ENCODE measurements at regions not wholly inside any gene's neighbourhood (a gene's known extent, or its start where the extent isn't known, plus 50 kb on each side); places are given as distances from the start of the nearest gene placed in this dataset.
"Not testable (repeated sequence)": the region's sequence is repeated elsewhere in the genome, so short reads cannot be mapped to it uniquely, and the experiment has no call there.

DNA sequence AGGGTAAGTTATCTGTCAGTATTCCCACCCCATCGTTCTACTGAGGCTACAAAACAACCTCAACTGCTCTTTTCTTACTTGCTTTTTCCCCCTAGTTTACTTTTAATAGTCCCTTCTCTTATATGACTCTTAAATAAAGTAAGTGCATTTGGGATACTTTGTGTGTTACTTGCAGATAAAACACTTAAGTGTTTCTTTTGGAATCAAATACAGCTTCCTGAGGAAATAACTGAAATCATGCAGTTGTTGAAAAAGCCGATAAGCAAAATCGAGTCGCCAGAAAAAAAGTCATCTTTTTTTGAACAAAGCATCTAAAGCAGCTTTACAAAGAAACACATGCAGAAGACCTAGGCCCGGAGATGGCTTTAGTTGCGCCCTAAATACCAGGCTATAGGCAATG is 53.5 kb upstream of the EPB41L4A start:
- DNase-seq: no peak
- H3K9me3 ChIP-seq (ENCODE audit: control insufficient read depth, low read length): no peaks in the 10 kb centered on the region
- no peaks in the 10 kb centered on the region for H3K27me3 ChIP-seq (ENCODE audit: control insufficient read depth, insufficient read depth)
- intact Hi-C loops (cut with DNase I): no loop called here
- no peaks in the 10 kb centered on the region for H3K4me1 ChIP-seq (ENCODE audit: control insufficient read depth, insufficient read depth, low read length)
- no peak overlapping the region for H3K27ac ChIP-seq (ENCODE audit: low read length)
- H3K4me3 ChIP-seq (ENCODE audit: low read length): no peak overlapping the region
- peak; percentile 55 to 58 for ATAC-seq
- WGBS: 29% methylated on average over 6 of the region's 6 CpGs

DNA sequence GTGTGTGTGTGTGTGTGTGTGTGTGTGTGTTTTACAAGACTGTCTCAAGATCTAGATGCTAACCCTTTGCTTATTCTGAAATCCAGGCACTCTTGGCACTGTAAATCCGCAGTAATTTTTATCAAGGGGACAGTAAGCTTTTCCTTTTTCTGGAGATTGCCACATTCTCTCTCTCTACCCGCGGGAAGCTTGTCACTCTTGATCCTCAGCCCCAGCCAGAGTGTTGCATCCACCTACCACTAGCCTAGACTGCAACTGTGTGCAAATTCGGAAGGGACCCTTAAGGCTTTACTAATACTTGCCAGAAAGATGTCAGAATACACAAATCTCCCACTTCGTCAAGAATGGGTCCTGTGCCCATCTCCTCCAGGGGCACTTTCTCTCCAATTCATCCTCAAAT is 54.9 kb upstream of the EPB41L4A start:
- no peaks in the 10 kb centered on the region for H3K4me1 ChIP-seq (ENCODE audit: control insufficient read depth, insufficient read depth, low read length)
- 60% methylated on average over 5 of the region's 5 CpGs for WGBS
- no peak overlapping the region for H3K4me3 ChIP-seq (ENCODE audit: low read length)
- H3K27me3 ChIP-seq (ENCODE audit: control insufficient read depth, insufficient read depth): no peaks in the 10 kb centered on the region
- intact Hi-C loops (cut with DNase I): no loop called here
- H3K27ac ChIP-seq (ENCODE audit: low read length): no peak overlapping the region
- DNase-seq (no peak), ATAC-seq (peak; percentile 32 to 39)
- H3K9me3 ChIP-seq (ENCODE audit: control insufficient read depth, low read length): no peaks in the 10 kb centered on the region

DNA sequence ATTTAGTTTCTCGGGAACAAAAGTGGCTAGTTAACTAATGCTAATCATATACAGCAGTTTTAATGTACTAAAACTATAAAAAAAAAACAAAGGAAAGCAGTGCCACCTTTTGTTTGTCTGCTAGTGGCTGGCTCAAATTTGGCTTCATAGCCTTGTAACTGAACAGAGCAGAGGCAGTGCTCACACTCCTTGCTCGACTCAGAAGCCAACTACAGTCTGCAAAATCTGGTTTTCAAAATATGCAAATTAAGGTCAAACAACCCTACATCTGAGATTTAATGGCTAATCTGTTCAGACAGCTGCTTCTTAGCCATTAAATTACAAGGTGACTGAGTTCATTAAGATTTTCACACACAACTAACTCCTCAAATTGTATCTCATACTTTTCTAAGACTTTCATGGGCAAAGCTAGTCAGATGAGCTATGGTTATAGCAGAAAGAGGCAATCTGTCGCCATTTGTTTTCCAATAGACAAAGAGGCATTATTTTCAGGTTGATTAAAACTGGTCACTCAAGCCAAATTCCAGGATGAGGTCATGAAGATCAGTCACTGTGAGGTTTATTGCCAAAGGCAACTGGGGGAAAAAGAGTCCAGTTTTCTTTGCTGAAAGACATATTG is 56.8 kb upstream of the EPB41L4A start:
- Histone ChIP-seq H3K9me3 (ENCODE audit: control insufficient read depth, low read length) (no peaks in the 10 kb centered on the region), H3K4me1 (ENCODE audit: control insufficient read depth, insufficient read depth, low read length) (no peaks in the 10 kb centered on the region), H3K4me3 (ENCODE audit: low read length) (no peak overlapping the region), H3K27me3 (ENCODE audit: control insufficient read depth, insufficient read depth) (no peaks in the 10 kb centered on the region), H3K27ac (ENCODE audit: low read length) (no peak overlapping the region)
- intact Hi-C loops (cut with DNase I): no loop called here
- ATAC-seq (peak; percentile 72 to 73), DNase-seq (no peak)
- WGBS: 54% methylated on average over 3 of the region's 3 CpGs

DNA sequence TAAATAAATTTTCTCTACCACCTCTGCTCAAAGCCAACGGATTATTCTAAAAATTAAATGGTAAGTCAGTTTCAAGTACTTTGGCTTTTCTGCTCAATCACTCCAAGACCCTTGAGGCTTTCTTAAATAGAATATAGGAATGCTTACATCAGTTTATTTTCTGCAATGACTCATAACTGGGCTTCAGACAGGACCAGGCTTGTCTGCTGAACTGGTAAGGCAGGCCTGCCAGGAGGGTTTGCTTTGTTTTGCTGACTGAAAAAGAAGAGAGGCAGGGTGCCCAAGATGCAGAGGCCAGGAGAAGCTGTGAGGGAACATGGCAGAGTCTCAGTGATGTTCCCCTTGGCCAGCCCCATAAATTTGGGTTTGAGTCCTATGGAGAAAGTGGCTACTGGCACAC is 60.3 kb upstream of the EPB41L4A start:
- no peaks in the 10 kb centered on the region for H3K4me1 ChIP-seq (ENCODE audit: control insufficient read depth, insufficient read depth, low read length)
- no peaks in the 10 kb centered on the region for H3K9me3 ChIP-seq (ENCODE audit: control insufficient read depth, low read length)
- WGBS: 78% methylated on average over 1 of the region's 1 CpG
- H3K4me3 ChIP-seq (ENCODE audit: low read length): no peak overlapping the region
- no peaks in the 10 kb centered on the region for H3K27me3 ChIP-seq (ENCODE audit: control insufficient read depth, insufficient read depth)
- intact Hi-C loops (cut with DNase I): no loop called here
- DNase-seq: no peak
- no peak overlapping the region for H3K27ac ChIP-seq (ENCODE audit: low read length)
- no peak for ATAC-seq

DNA sequence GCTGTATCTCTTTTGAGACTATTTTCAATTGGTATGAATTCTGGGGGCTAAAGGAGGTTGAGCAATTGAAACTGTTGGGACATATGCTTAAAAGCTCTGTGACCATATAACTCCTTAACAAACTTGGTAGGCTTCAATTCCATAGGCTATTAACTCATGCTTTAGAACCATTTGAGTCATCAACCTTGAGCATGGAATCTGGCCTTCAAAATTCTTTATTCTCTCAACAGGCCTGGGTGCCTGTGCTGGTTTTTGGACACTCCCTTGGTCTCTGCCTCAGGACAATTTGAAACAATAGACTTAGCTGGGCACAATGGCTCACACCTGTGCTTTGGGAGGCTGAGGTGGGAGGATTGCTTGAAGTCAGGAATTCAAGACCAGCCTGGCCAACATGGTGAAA is 61.4 kb upstream of the EPB41L4A start:
- Histone ChIP-seq H3K27ac (ENCODE audit: low read length) (no peak overlapping the region), H3K9me3 (ENCODE audit: control insufficient read depth, low read length) (no peaks in the 10 kb centered on the region), H3K4me1 (ENCODE audit: control insufficient read depth, insufficient read depth, low read length) (no peaks in the 10 kb centered on the region), H3K27me3 (ENCODE audit: control insufficient read depth, insufficient read depth) (no peaks in the 10 kb centered on the region), H3K4me3 (ENCODE audit: low read length) (no peak overlapping the region)
- intact Hi-C loops (cut with DNase I): no loop called here
- no peak for DNase-seq
- ATAC-seq: no peak

DNA sequence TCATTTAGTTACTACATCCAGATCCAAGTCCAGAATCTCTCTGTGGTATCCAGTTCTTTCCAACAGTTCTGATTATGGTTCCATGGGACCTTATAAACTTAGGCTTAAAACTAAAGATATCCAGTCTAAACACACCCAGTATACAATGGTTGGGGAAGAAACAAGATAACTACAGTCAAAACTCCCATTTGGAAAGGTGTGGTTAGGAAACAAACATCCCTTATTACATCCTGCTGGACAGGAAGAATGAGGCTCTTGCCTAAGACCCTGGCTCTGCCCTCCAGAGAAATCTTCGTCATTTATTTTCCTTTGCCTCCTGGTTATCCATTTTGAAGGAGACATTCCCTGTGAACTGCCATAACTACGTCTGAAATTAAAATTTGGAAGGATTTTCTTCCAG is 64.6 kb upstream of the EPB41L4A start:
- no peaks in the 10 kb centered on the region for H3K9me3 ChIP-seq (ENCODE audit: control insufficient read depth, low read length)
- H3K27me3 ChIP-seq (ENCODE audit: control insufficient read depth, insufficient read depth): no peaks in the 10 kb centered on the region
- intact Hi-C loops (cut with DNase I): no loop called here
- ATAC-seq: peak; percentile 77 to 95
- no peak for DNase-seq
- H3K27ac ChIP-seq (ENCODE audit: low read length): no peak overlapping the region
- 61% methylated on average over 2 of the region's 2 CpGs for WGBS
- no peaks in the 10 kb centered on the region for H3K4me1 ChIP-seq (ENCODE audit: control insufficient read depth, insufficient read depth, low read length)
- no peak overlapping the region for H3K4me3 ChIP-seq (ENCODE audit: low read length)

DNA sequence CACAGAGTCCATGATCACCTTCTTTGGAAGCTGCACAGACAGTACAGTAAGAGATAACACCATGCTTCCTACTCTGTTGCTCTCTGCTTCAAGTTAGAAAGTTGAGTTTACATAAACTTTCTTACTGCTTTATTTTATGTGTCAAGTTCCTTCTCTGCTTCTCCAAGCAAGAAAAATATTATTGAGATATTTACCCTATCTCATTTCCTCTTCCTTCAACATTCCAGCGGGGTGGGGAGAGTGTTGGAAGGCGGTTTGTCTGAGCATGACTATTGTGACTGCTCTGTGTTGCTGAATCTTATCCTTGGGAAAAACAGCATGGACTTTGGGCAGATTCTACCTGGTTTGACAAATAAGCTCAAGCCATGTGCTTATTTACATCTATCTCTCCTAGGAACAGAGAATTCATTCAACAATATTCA is 66.9 kb upstream of the EPB41L4A start:
- Histone ChIP-seq H3K27ac (ENCODE audit: low read length) (no peak overlapping the region), H3K4me1 (ENCODE audit: control insufficient read depth, insufficient read depth, low read length) (no peaks in the 10 kb centered on the region), H3K9me3 (ENCODE audit: control insufficient read depth, low read length) (no peaks in the 10 kb centered on the region), H3K4me3 (ENCODE audit: low read length) (no peak overlapping the region), H3K27me3 (ENCODE audit: control insufficient read depth, insufficient read depth) (no peaks in the 10 kb centered on the region)
- intact Hi-C loops (cut with DNase I): no loop called here
- peak; percentile 81 to 83 for ATAC-seq
- DNase-seq: peak in 1 of 3 donors; percentile 50
- 14% methylated on average over 2 of the region's 2 CpGs for WGBS

DNA sequence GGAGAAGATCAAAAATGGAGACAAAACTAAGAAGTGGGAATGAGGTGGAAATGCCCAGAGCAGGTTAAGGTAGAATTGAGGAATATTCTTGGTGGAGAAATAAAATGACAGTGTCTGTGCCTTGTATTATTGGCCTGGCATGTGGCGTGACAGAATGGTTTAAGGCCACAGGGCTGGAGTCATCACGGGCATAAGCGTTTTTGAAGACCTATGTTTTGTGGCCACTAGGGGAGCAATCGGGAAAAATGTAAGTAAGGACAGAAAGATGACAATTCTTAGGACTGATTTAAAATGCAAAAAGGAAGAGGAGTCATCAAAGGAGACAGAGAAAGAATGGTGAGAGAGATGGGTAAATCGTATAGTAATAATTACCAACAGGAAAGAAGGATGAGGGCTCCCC is 72.2 kb upstream of the EPB41L4A start:
- 85% methylated on average over 5 of the region's 5 CpGs for WGBS

DNA sequence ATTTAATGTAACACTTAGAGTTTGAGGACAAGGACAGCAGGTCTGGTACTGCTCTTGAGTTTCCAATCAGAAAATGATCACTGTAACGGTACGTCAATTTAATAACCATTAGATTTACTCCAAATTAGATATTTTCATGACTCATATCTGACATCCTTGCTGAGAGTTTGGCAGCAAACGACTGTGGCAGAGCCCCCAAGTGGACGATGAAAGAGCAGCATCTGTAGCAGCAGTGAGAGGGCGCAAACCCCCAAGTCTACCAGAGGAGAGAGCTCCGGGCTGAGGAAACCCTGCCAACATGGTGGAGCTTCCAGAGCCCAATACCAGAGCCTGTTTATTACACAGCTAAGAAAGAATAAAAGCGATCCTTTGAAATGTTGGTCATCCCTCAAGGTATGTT is 73.2 kb upstream of the EPB41L4A start:
- no peaks in the 10 kb centered on the region for H3K9me3 ChIP-seq (ENCODE audit: control insufficient read depth, low read length)
- no peak overlapping the region for H3K27ac ChIP-seq (ENCODE audit: low read length)
- ATAC-seq (peak; percentile 91 to 93), DNase-seq (peak; percentile 64 to 88 (median 76))
- H3K4me3 ChIP-seq (ENCODE audit: low read length): no peak overlapping the region
- H3K27me3 ChIP-seq (ENCODE audit: control insufficient read depth, insufficient read depth): no peaks in the 10 kb centered on the region
- no peaks in the 10 kb centered on the region for H3K4me1 ChIP-seq (ENCODE audit: control insufficient read depth, insufficient read depth, low read length)
- intact Hi-C loops (cut with DNase I): no loop called here
- 24% methylated on average over 7 of the region's 7 CpGs for WGBS

More for the DNA sequence above, 72.2 kb upstream of the EPB41L4A start:
- H3K9me3 ChIP-seq (ENCODE audit: control insufficient read depth, low read length): no peaks in the 10 kb centered on the region
- no peak overlapping the region for H3K4me3 ChIP-seq (ENCODE audit: low read length)
- no peak for ATAC-seq
- no peaks in the 10 kb centered on the region for H3K27me3 ChIP-seq (ENCODE audit: control insufficient read depth, insufficient read depth)
- H3K4me1 ChIP-seq (ENCODE audit: control insufficient read depth, insufficient read depth, low read length): no peaks in the 10 kb centered on the region
- no peak overlapping the region for H3K27ac ChIP-seq (ENCODE audit: low read length)
- intact Hi-C loops (cut with DNase I): no loop called here
- no peak for DNase-seq

DNA sequence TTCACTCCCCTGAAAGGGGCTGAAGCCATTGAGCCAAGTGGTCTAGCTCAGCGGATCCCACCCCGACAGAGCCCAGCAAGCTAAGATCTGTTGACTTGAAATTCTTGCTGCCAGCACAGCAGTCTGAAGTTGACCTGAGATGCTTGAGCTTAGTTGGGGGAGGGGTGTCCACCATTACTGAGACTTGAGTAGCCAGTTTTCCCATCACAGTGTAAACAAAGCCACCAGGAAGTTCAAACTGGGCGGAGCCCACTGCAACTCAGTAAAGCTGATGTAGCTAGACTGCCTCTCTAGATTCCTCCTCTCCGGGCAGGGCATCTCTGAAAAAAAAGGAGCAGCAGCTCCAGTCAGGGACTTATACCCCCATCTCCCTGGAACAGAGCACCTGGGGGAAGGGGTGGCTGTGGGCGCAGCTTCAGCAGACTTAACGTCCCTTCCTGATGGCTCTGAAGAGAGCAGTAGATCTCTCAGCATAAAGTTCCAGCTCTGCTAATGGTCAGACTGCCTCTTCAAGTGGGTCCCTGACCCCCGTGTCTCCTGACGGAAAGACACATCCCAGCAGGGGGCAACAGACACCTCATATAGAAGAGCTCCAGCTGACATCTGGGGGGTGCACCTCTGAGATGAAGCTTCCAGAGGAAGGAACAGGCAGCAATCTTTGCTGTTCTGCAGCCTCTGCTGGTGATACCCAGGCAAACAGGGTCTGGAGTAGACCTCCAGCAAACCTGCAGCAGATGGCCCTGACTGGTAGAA is 84.8 kb upstream of the EPB41L4A start:
- H3K4me1 ChIP-seq (ENCODE audit: control insufficient read depth, insufficient read depth, low read length); intact Hi-C loops (cut with DNase I); H3K27ac ChIP-seq (ENCODE audit: low read length); ATAC-seq; H3K27me3 ChIP-seq (ENCODE audit: control insufficient read depth, insufficient read depth); H3K9me3 ChIP-seq (ENCODE audit: control insufficient read depth, low read length); DNase-seq; H3K4me3 ChIP-seq (ENCODE audit: low read length): not testable (repeated sequence)
- 80% methylated on average over 8 of the region's 8 CpGs for WGBS

DNA sequence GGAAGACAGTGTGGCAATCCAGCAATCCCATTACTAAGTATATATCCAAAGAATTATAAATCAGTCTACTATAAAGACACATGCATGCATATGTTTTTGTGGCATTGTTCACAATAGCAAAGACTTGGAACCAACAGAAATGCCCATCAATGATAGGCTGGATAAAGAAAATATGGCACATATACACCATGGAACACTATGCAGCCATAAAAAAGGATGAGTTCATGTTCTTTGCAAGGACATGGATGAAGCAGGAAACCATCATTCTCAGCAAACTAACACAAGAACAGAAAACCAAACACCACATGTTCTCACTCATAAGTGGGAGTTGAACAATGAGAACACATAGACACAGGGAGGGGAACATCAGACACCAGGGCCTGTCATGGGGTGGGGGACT is 90.0 kb upstream of the EPB41L4A start:
- H3K4me3 ChIP-seq (ENCODE audit: low read length); H3K27ac ChIP-seq (ENCODE audit: low read length); DNase-seq; ATAC-seq; H3K9me3 ChIP-seq (ENCODE audit: control insufficient read depth, low read length); H3K27me3 ChIP-seq (ENCODE audit: control insufficient read depth, insufficient read depth); H3K4me1 ChIP-seq (ENCODE audit: control insufficient read depth, insufficient read depth, low read length); intact Hi-C loops (cut with DNase I): not testable (repeated sequence)
